HG02885 (cell line): ENCODE measurements at regions not wholly inside any gene's neighbourhood (a gene's known extent, or its start where the extent isn't known, plus 50 kb on each side); places are given as distances from the start of the nearest gene placed in this dataset.
"Not testable (repeated sequence)": the region's sequence is repeated elsewhere in the genome, so short reads cannot be mapped to it uniquely, and the experiment has no call there.

Experiments
- ATAC-seq: cut with Tn5 transposase; IDR thresholded peaks from one replicate; pipeline ENCODE4 v1.9.1; 2021; ENCODE audit warnings: mild to moderate bottlenecking; ENCODE audit not compliant: unreplicated experiment, poor library complexity

DNA sequence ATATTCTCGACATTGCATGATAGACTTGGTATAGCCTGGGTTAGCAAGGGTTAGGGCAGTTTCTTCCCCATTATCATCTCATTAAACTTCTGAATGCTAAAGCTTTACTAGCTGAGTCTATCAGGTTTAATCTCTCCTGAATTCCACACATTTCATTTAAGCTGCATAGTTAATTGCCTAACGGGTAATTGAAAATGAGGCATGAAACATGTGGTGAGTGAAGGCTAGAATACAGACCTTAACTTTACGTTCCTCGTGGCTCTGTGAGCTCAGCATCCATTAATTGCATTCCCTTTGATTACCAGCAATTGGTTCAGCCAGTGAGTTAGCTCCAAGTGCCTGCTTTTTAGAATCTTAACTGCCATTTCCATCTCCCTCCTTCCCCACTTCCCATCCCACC lies 126.5 kb upstream of the MEX3C start:
- ATAC-seq: no peak

DNA sequence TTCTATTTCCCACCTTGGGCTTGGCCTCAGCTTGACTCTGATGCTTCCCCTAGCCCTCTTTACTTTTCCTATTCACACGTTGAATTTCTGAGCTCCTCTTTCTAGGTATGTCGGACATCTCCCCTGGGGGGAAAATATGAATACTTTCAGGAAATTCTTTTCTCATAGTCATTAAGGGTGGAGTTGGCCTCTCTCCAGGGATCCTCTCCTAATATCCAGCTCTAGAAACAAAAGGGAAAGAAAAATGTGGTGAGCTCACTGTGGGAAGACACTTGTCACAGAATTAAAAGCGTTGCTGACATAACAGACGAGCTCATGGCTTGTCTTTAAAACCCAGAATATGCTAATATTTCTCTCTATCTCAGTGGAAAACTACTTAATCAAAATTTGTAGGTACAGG lies 132.7 kb upstream of the MEX3C start:
- no peak for ATAC-seq

- ATAC-seq: no peak
Observed at GRCh38 chr18:51330739-51331138, 133.3 kb upstream of the MEX3C start.

DNA sequence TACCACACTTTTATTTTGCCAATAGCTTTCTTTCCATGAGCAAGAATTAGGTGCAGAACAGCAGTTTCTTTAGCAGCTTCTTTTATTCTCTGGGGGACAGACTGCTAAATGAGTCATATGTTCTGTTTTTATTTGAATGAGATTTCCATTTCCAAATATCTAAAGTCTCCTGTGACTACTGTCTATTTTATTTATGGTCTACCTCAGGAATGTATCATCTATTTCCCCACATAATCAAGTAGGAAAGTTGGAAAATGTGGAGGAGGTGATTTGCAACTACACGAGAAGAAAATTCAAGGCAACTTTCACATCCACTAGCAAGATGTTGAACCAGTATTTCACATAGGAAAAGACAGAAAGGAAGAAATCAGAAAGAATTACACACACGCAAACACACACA lies 139.9 kb upstream of the MEX3C start:
- ATAC-seq: no peak

DNA sequence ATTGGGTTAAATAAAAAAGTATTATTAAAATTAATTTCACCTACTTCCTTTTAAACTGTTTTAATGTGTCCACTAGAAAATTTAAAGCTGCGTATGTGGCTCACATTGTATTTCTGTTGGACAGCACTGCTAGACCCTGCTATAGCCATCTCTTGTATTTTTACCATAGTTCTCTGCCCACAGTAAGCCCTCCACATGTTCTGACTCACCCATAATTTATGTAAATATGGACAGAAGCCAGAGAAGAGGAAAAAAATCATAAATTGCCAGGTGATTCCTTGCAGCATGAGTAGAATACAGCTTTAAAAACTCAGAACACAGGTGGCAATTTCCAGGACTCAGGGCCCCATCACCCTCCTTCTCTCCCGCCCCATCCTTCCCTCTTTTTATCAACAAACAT lies 142.4 kb upstream of the MEX3C start:
- ATAC-seq: no peak

DNA sequence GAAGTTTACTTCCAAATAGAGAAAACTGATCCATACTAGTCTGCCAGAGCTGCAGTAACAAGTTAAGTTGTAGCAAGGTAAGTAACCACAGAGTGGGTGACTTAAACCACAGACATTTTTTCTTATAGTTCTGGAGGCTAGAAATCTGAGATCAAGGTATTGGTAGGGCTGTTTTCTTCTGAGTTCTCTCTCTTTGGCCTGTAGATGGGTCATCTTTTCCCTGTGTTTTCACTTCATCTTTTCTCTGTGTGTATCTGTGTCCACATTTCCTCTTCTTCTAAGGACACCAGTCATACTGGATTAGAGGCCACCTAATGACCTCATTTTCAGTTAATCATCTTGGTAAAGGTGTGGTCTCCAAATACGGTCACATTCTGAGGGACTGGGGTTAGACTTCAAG lies 142.9 kb upstream of the MEX3C start:
- ATAC-seq: no peak

GRCh38 chr18:51342815-51343214 lies 145.3 kb upstream of the MEX3C start:
- ATAC-seq: no peak

GRCh38 chr18:51345848-51346391 lies 148.4 kb upstream of the MEX3C start:
- ATAC-seq: no peak

- ATAC-seq: no peak
Observed at GRCh38 chr18:51346404-51346803, 148.9 kb upstream of the MEX3C start.

GRCh38 chr18:51350081-51350480 lies 152.6 kb upstream of the MEX3C start:
- no peak for ATAC-seq

DNA sequence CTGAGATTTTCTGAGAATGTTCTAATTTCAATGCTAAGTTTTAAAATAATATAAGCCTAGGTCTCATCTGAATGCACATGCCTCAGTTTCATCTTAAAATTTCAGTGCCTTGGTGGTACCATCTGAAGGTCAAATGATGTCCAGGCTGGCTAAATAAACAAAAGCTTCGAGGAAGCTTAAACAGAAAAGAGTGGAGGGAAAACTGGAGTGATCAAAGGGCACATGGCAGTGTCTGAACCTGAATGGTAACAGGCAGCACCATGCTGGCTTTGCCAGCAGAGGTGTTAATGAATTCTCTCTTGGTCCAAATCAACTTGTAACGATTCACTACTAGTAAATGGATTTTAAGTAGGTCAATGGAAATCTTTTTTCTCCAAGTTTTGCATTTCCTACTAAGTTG lies 158.4 kb upstream of the MEX3C start:
- no peak for ATAC-seq

DNA sequence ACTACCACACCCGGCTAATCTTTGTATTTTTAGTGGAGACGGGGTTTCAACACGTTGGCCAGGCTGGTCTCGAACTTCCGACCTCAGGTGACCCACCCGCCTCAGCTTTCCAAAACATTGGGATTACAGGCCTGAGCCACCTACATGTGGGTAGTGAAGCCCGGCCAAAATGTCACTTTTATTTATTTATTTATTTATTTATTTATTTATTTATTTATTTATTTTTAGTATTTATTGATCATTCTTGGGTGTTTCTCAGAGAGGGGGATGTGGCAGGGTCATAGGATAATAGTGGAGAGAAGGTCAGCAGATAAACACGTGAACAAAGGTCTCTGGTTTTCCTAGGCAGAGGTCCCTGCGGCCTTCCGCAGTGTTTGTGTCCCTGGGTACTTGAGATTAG lies 162.8 kb upstream of the MEX3C start:
- not testable (repeated sequence) for ATAC-seq

DNA sequence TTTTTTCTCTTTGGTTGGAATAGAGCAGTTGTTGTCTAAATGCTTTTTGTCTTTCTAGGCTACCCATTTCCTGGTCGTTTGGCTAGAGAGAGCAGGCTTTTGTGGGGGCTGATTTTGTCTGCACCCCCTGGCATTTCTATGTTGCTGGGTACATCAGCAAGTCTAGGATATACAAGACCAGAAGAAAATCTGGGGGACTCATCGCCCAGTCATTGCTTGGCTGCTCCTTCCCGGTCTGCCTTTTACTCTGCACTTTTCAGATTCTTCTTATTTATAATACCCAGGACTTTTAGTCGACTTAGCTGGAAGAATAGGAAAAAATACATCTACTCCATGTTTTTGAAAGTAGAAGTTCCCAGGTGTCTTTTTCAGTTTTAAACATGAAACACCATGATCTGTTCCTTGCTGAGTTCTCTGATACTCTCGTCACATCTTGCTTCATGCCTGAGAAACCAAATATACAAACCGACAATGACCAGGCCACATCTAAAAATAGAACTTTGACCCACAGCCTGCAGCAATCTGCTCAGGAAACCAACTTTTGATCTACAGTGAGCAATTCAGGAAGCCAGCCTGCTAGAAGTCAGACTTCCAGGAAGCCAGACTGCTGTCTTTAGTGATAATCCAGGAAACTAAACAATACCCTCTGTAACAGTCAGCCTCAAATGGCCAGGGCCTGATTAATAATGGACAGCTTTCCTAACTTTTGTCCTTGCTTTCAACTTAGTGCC lies 163.8 kb upstream of the MEX3C start:
- ATAC-seq: peak; percentile 83

DNA sequence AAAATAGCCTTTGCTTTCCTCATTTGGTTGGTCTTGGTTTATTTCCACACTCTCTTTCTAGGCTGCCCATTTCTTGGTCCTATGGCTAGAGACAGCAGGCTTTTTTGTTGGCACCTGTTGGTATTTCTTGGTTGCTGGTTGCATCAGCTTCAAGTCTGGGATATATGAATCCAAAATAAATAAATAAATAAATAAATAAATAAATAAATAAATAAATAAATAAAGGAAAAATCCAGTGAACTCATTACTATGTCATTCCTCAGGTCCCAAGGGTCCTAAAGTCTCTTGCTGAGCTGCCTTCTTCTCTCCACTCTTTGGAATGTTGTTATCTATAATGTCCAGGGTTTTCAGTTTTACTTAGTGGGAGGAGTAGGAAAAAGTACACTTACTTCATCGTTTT lies 165.9 kb upstream of the MEX3C start:
- ATAC-seq: no peak

DNA sequence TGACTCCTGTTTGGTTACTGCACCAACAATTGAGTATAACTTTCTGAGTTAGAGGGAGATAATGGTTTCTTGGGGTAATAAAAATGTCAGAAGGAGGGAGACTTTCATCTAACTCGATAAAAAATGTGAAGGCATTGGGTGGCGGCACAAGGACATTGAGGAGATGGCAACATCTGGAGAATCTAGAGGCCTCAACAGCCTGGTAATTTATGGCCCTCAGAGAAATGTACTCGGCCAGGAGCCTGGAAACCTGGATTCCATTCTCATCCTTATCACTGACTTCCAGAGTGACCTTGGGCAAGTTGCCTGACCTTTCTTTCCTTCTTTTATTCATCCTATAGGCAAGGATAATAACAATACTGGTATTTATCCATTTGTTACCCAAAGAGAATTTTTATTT lies 173.5 kb upstream of the MEX3C start:
- ATAC-seq: no peak

DNA sequence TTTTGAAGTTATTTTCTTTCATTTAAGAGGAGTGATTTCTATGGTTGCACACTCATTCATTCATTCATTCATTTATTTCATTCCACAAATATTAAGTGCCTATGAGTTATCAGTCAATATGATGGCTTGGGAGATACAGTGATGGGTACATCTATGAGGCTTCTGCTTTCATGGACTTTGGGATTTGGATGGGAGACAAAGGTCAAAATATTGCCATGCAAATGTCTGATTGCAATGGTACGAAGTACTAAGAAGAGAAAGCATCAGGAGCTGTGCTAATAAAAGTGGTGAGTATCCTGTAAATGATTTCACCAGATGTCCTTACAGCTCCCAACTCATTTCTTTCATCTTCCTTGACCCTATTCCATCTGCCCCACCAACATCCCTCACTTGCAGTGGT lies 174.4 kb upstream of the MEX3C start:
- ATAC-seq: no peak

DNA sequence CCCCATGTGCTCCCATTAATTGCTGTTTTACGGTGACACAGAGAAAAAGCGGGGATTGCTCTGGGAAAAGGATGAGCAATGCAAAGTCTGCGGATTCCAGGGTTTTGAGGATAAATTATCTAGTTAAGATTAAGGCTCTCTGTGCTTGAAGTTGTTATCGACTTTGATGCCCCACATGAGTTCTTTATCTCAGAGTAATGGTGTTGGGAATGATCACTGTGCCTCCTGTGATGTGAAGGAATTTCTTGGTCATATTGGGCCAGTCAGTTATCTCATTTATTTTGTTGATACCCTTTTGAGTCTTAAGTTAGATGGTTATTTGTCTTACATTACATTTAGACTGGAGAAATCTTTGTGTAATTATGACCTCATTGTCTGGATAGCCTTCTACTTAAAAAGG lies 184.6 kb upstream of the MEX3C start:
- ATAC-seq: no peak

DNA sequence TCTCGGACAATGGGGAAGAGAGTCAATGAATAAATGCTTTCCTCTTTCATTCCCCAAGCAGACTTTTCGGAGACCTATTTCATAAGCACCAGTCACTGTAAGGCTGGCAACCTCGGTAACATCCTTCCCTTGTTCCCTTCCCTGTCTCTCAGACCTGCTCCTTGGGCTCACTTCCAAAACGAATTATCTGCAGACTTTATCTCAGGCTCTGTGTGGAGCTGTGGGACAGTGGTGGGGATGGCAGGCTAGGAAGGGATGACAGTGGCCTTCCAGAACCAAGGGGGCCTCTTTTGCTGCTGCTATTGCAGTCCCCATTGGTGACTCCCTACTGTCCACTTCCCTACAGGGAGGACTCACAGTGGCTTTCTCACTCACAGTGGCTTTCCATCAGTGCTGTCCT lies 185.6 kb upstream of the MEX3C start:
- no peak for ATAC-seq

DNA sequence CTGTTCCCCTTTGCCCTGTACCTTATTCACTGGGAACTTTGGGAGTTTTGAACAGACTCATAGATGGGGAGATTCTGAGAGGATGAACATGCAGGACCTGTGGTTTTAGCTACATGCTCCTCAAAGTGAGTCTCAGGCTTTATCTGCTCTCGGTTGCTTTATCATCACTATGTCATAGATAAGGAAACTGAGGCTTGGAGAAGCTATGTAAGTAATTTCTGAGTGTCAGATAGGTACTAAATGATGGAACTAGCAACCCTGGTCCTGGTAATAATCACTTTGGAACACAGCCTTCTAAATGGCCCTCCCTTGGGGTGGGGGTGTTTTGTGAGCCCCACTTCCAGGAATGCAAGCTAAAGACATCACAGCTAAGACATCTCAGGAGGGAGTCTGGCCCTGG lies 186.2 kb upstream of the MEX3C start:
- no peak for ATAC-seq

GRCh38 chr18:51385270-51385669 lies 187.8 kb upstream of the MEX3C start:
- no peak for ATAC-seq

- ATAC-seq: no peak
Observed at GRCh38 chr18:51390702-51391101, 193.2 kb upstream of the MEX3C start.

DNA sequence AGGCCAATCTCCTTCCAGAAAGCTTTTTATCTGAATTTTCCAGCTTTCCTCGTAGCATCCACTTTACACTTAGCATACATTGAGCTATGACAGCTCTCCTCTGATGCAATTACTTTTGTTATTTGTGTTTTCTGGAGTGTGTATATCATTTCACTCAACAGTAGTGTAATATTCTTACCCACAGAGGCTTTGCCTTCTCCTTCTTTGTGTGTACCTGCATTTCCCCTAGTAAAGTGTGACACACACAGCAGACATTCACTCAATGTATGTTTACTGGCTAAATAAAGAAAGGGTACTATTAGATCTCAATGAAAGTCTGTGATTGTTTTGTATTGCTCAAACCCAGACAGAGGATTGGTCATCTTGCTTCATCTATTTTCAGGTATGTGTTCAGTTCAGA lies 193.7 kb upstream of the MEX3C start:
- ATAC-seq: no peak
